Psoas muscle (tissue), 7 donors: ENCODE measurements at regions not wholly inside any gene's neighbourhood (a gene's known extent, or its start where the extent isn't known, plus 50 kb on each side); places are given as distances from the start of the nearest gene placed in this dataset.

ENCODE experiments used
- ATAC-seq, 4 donors: fragments of 200-7000 bp; cut with Tn5 transposase; one replicate each; pipeline ENCODE4 v1.9.1; 2020; ENCODE audit warnings: moderate library complexity in 3 of 4, mild to moderate bottlenecking in 2 of 4
- DNase-seq, 2 donors: peaks; one replicate each; pipeline ENCODE4 v3.0.0-alpha.2; 2020
- H3K27ac ChIP-seq: fragments of 200-600 bp; one replicate; pipeline ENCODE4 v1.8.0; 2022
- H3K27me3 ChIP-seq, 3 donors: fragments of 200-600 bp in 1 of 3; one replicate each; pipeline versions ENCODE4 v1.6.1 to v1.8.0; 2013 to 2022; ENCODE audit warnings: low read length in 2 of 3, mild to moderate bottlenecking in 2 of 3, moderate library complexity in 1 of 3; ENCODE audit not compliant: insufficient read depth in 3 of 3
- H3K36me3 ChIP-seq, 2 donors: fragments of 200-600 bp in 1 of 2; one replicate each; pipeline versions ENCODE4 v1.6.1 to v1.8.0; 2013 to 2022; ENCODE audit warnings: low read depth in 1 of 2, mild to moderate bottlenecking in 1 of 2, moderate library complexity in 1 of 2; ENCODE audit not compliant: insufficient read depth in 1 of 2
- H3K4me1 ChIP-seq: fragments of 200-600 bp; one replicate; pipeline ENCODE4 v1.8.0; 2022
- H3K4me3 ChIP-seq: fragments of 200-600 bp; one replicate; pipeline ENCODE4 v1.8.0; 2022; ENCODE audit warnings: mild to moderate bottlenecking
- H3K9me3 ChIP-seq: fragments of 200-600 bp; one replicate; pipeline ENCODE4 v1.8.0; 2022
- WGBS, 3 donors: extraction: QIAGEN DNeasy Blood & Tissue Kit; methylation state at CpG; one replicate each; pipeline versions ENCODE4 v1.1.6 to v1.1.7; 2013; 5-methylcytosine and 5-hydroxymethylcytosine counted together
- intact Hi-C, 2 donors: fragments of 100-400 bp; cut with DNase I; formaldehyde crosslinking; loops; one replicate each; pipeline versions ENCODE4 v1.11.0 to v1.14.2; 2022
- TF ChIP-seq, protein P1 (sequence below): fragments of 200-600 bp; IDR thresholded peaks from one replicate; pipeline ENCODE4 v1.8.0; 2022; ENCODE audit warnings: antibody characterized with exemption
- donor health status: healthy with polysubstance abuse.
- donor health status: DM: no; HTN: no; CAD: no; lungs with moderate emphysema.
- donor health status: Bipolar disorder and iron deficiency.
- donor health status: healthy.
- donor health status: DM: yes; HTN: yes; CAD: no.
- donor health status: DM: no; HTN: no; CAD: no.
- donor health status: DM: yes; HTN: yes; CAD: no.

DNA sequence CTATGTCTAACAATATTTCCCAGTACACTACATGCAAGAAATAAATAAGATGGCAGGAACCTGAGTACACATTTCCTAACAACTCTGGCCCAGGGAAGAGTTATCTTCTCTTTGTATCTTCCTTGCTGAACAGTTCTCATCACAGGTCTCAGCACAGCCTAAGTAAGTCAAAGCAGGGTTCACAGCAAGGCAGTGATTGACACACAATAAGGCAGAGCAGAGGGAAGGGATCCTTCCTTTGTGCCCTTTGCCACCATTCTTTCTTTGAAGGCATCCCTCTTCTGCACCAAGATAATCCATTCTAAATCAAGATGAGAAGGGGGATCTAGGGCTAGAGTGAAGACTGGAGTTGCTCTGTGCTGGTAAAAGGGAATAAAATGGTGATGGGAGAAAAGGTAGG, 73.4 kb upstream of the TRPC4 start:
- Histone ChIP-seq H3K9me3 (no peaks in the 10 kb centered on the region), H3K36me3 (no peaks in the 10 kb centered on the region), H3K4me1 (no peaks in the 10 kb centered on the region), H3K4me3 (no peak overlapping the region), H3K27me3 (no peaks in the 10 kb centered on the region), H3K27ac (no peak overlapping the region)
- ATAC-seq, result no peak
- no peak for DNase-seq
- intact Hi-C loops, result no loop called here
- TF ChIP-seq, protein P1, sequence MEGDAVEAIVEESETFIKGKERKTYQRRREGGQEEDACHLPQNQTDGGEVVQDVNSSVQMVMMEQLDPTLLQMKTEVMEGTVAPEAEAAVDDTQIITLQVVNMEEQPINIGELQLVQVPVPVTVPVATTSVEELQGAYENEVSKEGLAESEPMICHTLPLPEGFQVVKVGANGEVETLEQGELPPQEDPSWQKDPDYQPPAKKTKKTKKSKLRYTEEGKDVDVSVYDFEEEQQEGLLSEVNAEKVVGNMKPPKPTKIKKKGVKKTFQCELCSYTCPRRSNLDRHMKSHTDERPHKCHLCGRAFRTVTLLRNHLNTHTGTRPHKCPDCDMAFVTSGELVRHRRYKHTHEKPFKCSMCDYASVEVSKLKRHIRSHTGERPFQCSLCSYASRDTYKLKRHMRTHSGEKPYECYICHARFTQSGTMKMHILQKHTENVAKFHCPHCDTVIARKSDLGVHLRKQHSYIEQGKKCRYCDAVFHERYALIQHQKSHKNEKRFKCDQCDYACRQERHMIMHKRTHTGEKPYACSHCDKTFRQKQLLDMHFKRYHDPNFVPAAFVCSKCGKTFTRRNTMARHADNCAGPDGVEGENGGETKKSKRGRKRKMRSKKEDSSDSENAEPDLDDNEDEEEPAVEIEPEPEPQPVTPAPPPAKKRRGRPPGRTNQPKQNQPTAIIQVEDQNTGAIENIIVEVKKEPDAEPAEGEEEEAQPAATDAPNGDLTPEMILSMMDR, result no peak

DNA sequence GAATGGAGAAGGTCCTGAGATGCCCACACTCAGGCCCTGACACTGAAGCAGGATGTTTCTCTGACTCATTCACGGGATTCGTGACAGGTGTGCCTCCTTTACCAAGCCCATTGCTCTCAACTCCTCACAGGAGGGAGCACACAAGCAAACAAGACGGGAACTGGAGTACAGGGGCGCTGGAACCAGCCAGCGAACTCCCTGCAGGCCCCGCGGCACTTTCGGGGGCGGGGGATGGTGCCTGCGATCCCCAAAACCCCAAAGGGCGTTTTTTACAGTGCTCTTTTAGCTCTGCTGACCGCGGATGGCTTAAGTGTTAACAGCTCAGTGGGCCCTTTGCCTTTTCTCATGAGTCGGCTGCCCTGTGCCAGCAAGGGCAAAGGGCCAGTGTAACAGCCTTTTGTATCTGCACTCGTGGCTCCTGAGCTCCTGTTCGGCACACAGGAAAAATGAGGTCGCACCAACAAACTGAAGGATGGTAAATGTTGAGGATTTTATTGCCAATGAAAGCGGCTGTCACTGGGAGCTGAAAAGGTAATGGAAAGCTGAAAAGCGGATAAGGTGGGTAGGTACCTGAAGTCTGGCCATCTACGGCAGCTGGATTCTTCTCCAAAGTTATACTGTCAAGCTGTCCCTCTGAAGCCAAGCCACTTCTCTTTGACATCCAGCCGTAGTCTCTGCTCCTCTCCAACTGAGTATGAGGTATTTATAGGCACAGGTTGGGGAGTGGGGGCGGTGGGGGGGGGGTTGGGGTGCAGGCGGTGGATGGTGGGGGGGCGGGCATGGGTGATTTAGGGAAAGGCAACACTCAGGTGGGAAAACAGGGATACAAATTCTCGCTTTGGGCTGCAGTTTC, 65.0 kb upstream of the TRPC4 start:
- TF ChIP-seq, protein P1, result no peak
- no peaks in the 10 kb centered on the region for H3K36me3 ChIP-seq
- DNase-seq (no peak), ATAC-seq (no peak)
- peaks cover 0 to 2% (median 0%) of the 10 kb centered on the region in 3 donors for H3K27me3 ChIP-seq
- 68 to 76% (median 75%) methylated on average over 25 of the region's 25 CpGs for WGBS, 3 donors
- intact Hi-C loops, result no loop called here
- H3K4me1 ChIP-seq, result no peaks in the 10 kb centered on the region
- no peak overlapping the region for H3K4me3 ChIP-seq
- H3K9me3 ChIP-seq, result no peaks in the 10 kb centered on the region
- H3K27ac ChIP-seq, result no peak overlapping the region

GRCh38 chr13:37929308-37929707, 59.7 kb upstream of the TRPC4 start:
- TF ChIP-seq, protein P1, result no peak
- Histone ChIP-seq H3K27me3 (peaks cover 0 to 2% (median 0%) of the 10 kb centered on the region in 3 donors), H3K4me3 (no peak overlapping the region), H3K27ac (no peak overlapping the region), H3K9me3 (no peaks in the 10 kb centered on the region), H3K4me1 (no peaks in the 10 kb centered on the region), H3K36me3 (no peaks in the 10 kb centered on the region)
- ATAC-seq, result no peak
- no peak for DNase-seq
- intact Hi-C loops, result no loop called here
- 53 to 57% (median 56%) methylated on average over 4 of the region's 4 CpGs for WGBS, 3 donors

GRCh38 chr13:37927561-37927960, 58.0 kb upstream of the TRPC4 start:
- Histone ChIP-seq H3K4me3 (no peak overlapping the region), H3K27ac (no peak overlapping the region), H3K27me3 (no peaks in the 10 kb centered on the region), H3K4me1 (no peaks in the 10 kb centered on the region), H3K36me3 (no peaks in the 10 kb centered on the region), H3K9me3 (no peaks in the 10 kb centered on the region)
- DNase-seq (no peak), ATAC-seq (no peak)
- intact Hi-C loops, result no loop called here
- 70 to 73% (median 72%) methylated on average over 4 of the region's 4 CpGs for WGBS, 3 donors
- TF ChIP-seq, protein P1, result no peak
